Erythroblast (primary cell): ENCODE measurements at regions not wholly inside any gene's neighbourhood (a gene's known extent, or its start where the extent isn't known, plus 50 kb on each side); places are given as distances from the start of the nearest gene placed in this dataset.

Source experiments
- GATA1 ChIP-seq: IDR thresholded peaks from 2 replicates; pipeline ENCODE4 v1.6.1; 2011; ENCODE audit warnings: low read depth, mild to moderate bottlenecking, control low read depth, low read length, moderate library complexity
- POLR2A ChIP-seq: IDR thresholded peaks from 2 replicates; pipeline ENCODE4 v1.6.1; 2011; ENCODE audit warnings: mild to moderate bottlenecking, low read length

DNA sequence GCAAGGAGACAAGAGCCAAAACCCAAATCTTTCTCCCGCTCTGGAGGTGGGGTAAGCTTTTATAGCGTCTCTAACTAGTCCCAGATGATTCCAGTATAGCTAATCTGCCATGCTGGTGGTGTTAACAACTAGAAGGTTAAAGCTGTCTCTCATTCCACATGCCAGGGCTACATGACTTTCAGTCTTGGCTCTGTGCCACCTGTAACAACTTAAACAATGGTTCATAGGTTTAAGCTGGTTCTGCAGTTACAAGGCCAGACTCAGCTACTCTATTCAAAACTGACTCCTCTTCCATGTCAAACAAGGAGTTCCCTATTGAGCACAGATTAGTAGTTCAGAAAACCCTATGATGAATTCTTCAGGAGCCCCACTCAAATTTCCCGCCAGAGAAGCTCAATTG lies 128.9 kb downstream of the ELOVL4 start:
- TF ChIP-seq POLR2A (no peak), GATA1 (no peak)
